ENCODE measurements at regions not wholly inside any gene's neighbourhood (a gene's known extent, or its start where the extent isn't known, plus 50 kb on each side); places are given as distances from the start of the nearest gene placed in this dataset.

GRCh38 chr12:126342866-126343265, 1277.6 kb downstream of the AACS start:
- TF ChIP-seq CTCF (IDR thresholded peaks at IDR 0.05; ENCODE audit: low read length) (no peak), EZH2 (IDR thresholded peaks at IDR 0.05; ENCODE audit: borderline replicate concordance, low read length) (no peak)
